Upper lobe of left lung (tissue), 4 donors: ENCODE measurements at regions not wholly inside any gene's neighbourhood (a gene's known extent, or its start where the extent isn't known, plus 50 kb on each side); places are given as distances from the start of the nearest gene placed in this dataset.

Source experiments
- EP300 ChIP-seq, 4 donors: sonication (generic); formaldehyde crosslinking; IDR thresholded peaks; one replicate each; pipeline ENCODE4 v1.5.1; 2017; ENCODE audit warnings: antibody characterized with exemption in 4 of 4, control low read depth in 2 of 4
- POLR2AphosphoS5 ChIP-seq, 2 donors: sonication (generic); formaldehyde crosslinking; IDR thresholded peaks; one replicate each; pipeline ENCODE4 v1.5.1; 2017; ENCODE audit warnings: antibody characterized with exemption in 2 of 2
- TF ChIP-seq, protein P1 (sequence below), 6 experiments: fragments of 450-650 bp in 4 of 6; fragments of 200-600 bp in 2 of 6; sonication (generic) in 2 of 6; IDR thresholded peaks; one replicate each; pipeline ENCODE4 v1.5.1; 2016 to 2019; ENCODE audit warnings: antibody characterized with exemption in 6 of 6

DNA sequence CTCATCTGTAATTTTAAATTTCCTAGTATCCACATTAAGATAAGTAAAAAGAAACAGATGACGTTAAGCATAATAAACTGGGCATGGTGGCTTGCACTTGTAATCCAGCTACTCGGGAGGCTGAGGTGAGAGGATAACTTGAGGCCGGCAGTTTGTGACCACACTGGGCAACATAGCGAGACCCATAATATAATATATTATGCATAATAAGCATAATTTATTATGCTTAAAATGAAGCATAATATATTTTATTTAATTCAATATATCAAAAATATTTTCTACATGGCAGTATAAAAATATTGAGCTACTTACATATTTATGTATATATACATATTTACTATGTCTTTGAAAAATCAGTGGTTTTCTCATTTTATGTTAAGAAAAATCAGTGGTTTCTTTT lies 128.3 kb downstream of the GOSR1 start:
- TF ChIP-seq, protein P1, sequence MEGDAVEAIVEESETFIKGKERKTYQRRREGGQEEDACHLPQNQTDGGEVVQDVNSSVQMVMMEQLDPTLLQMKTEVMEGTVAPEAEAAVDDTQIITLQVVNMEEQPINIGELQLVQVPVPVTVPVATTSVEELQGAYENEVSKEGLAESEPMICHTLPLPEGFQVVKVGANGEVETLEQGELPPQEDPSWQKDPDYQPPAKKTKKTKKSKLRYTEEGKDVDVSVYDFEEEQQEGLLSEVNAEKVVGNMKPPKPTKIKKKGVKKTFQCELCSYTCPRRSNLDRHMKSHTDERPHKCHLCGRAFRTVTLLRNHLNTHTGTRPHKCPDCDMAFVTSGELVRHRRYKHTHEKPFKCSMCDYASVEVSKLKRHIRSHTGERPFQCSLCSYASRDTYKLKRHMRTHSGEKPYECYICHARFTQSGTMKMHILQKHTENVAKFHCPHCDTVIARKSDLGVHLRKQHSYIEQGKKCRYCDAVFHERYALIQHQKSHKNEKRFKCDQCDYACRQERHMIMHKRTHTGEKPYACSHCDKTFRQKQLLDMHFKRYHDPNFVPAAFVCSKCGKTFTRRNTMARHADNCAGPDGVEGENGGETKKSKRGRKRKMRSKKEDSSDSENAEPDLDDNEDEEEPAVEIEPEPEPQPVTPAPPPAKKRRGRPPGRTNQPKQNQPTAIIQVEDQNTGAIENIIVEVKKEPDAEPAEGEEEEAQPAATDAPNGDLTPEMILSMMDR (IDR thresholded peaks at IDR 0.05), result no peak
- TF ChIP-seq POLR2AphosphoS5 (IDR thresholded peaks at IDR 0.05) (no peak), EP300 (IDR thresholded peaks at IDR 0.05) (no peak)
